HepG2 (cell line): ENCODE measurements at regions not wholly inside any gene's neighbourhood (a gene's known extent, or its start where the extent isn't known, plus 50 kb on each side); places are given as distances from the start of the nearest gene placed in this dataset.

Experiments used
- ATAC-seq: fragments of 200-7000 bp; cut with Tn5 transposase; 3 replicates; pipeline ENCODE4 v1.9.1; 2020; ENCODE audit warnings: mild to moderate bottlenecking, moderate library complexity
- BruUV-seq: library from RNA; stranded (reverse); fragments of 400-500 nt; replicated peaks from 2 replicates; lab custom pipeline; 2021; lab: Mats Ljungman, UMichigan
- CTCF ChIA-PET: fragments of 300-600 bp; formaldehyde crosslinking; extraction: SDS; loops from one replicate; lab custom pipeline; 2021; ENCODE audit warnings: low total read pairs, inconsistent platforms, low intra/inter-chr PET ratio; lab: Yijun Ruan, JAX
- POLR2A ChIA-PET: fragments of 350-600 bp; sonication (Branson Sonifier 250); formaldehyde crosslinking; loops from one replicate; lab custom pipeline; 2020; ENCODE audit warnings: antibody characterized with exemption, inconsistent platforms; lab: Yijun Ruan, JAX
- DNase-seq: peaks from one replicate; pipeline ENCODE4 v3.0.0-alpha.2; 2015; ENCODE audit warnings: low spot score
- FAIRE-seq: peaks from 3 replicates; lab custom pipeline; 2011; peaks lifted over from hg19 to GRCh38; lab: Jason Lieb, UNC
- H2AFZ ChIP-seq: one replicate; pipeline ENCODE4 v1.6.1; 2011; ENCODE audit warnings: low read length, inconsistent platforms
- H3K27ac ChIP-seq: fragments of 300-600 bp; 3 replicates; pipeline ENCODE4 v1.8.0; 2011; ENCODE audit warnings: mixed run types, mild to moderate bottlenecking, mixed read lengths, low read length, inconsistent platforms; ENCODE audit not compliant: insufficient read depth; ENCODE audit errors: extremely low read length
- H3K27me3 ChIP-seq, 2 experiments: fragments of 200-600 bp in 1 of 2; 2 replicates in 1 of 2; 3 replicates in 1 of 2; pipeline versions ENCODE4 v1.6.0 to v1.8.0; 2011; ENCODE audit warnings: low read length in 2 of 2, mild to moderate bottlenecking in 2 of 2, moderate library complexity in 2 of 2, inconsistent platforms in 1 of 2; ENCODE audit not compliant: insufficient read depth in 2 of 2, control insufficient read depth in 1 of 2
- H3K36me3 ChIP-seq, 2 experiments: fragments of 200-600 bp in 1 of 2; replicated peaks in 1 of 2; 2 replicates in 1 of 2; 3 replicates in 1 of 2; pipeline versions ENCODE4 v1.5.1 to v1.8.0; 2011; ENCODE audit warnings: low read length in 2 of 2, inconsistent platforms in 1 of 2; ENCODE audit not compliant: insufficient read depth in 2 of 2, control insufficient read depth in 1 of 2
- H3K4me1 ChIP-seq: 2 replicates; pipeline ENCODE4 v1.5.1; 2012; ENCODE audit warnings: low read length, inconsistent platforms; ENCODE audit not compliant: insufficient read depth
- H3K4me2 ChIP-seq: 2 replicates; pipeline ENCODE4 v1.6.0; 2011; ENCODE audit warnings: low read depth, low read length, inconsistent platforms
- H3K4me3 ChIP-seq, 3 experiments: fragments of 200-600 bp in 1 of 3; sonication (generic), shearing (Covaris generic) in 1 of 3; replicated peaks in 1 of 3; 2 replicates each; pipeline ENCODE4 v1.5.1; 2011 to 2016; ENCODE audit warnings: low read length in 3 of 3, inconsistent platforms in 2 of 3, low read depth in 2 of 3, mild to moderate bottlenecking in 2 of 3, control low read depth in 1 of 3, mixed read lengths in 1 of 3; ENCODE audit not compliant: insufficient read depth in 1 of 3
- H3K79me2 ChIP-seq: one replicate; pipeline ENCODE4 v1.6.1; 2011; ENCODE audit warnings: low read length, inconsistent platforms; ENCODE audit not compliant: insufficient read depth
- H3K9ac ChIP-seq: 2 replicates; pipeline ENCODE4 v1.6.0; 2011; ENCODE audit warnings: mild to moderate bottlenecking, low read depth, low read length, inconsistent platforms; ENCODE audit not compliant: insufficient read depth
- H3K9me3 ChIP-seq: 2 replicates; pipeline ENCODE4 v1.5.1; 2012; ENCODE audit warnings: mild to moderate bottlenecking, low read length
- H4K20me1 ChIP-seq: 2 replicates; pipeline ENCODE4 v1.6.0; 2011; ENCODE audit warnings: inconsistent platforms, mild to moderate bottlenecking, low read length, moderate library complexity; ENCODE audit not compliant: insufficient read depth
- BCL6 ChIP-seq: IDR thresholded peaks from 2 replicates; pipeline ENCODE4 v1.6.1; 2016; ENCODE audit warnings: missing genetic modification reagents, missing compliant biosample characterization
- BRF2 ChIP-seq: sonication (generic); formaldehyde crosslinking; IDR thresholded peaks from 2 replicates; pipeline ENCODE4 v1.8.1; 2022; ENCODE audit warnings: mild to moderate bottlenecking, missing genetic modification reagents
- FOXP4 ChIP-seq: sonication (generic); formaldehyde crosslinking; IDR thresholded peaks from 2 replicates; pipeline ENCODE4 v1.4.0; 2020; ENCODE audit warnings: missing genetic modification reagents
- HNF1B ChIP-seq: sonication (generic); formaldehyde crosslinking; IDR thresholded peaks from 2 replicates; pipeline ENCODE4 v1.5.1; 2020; ENCODE audit warnings: mild to moderate bottlenecking, moderate library complexity, missing genetic modification reagents
- KIAA2018 ChIP-seq: sonication (generic); formaldehyde crosslinking; IDR thresholded peaks from 2 replicates; pipeline ENCODE4 v1.5.0; 2020; ENCODE audit warnings: mild to moderate bottlenecking, missing genetic modification reagents, borderline replicate concordance
- PITX1 ChIP-seq: sonication (generic); formaldehyde crosslinking; IDR thresholded peaks from 2 replicates; pipeline ENCODE4 v1.5.1; 2020; ENCODE audit warnings: mild to moderate bottlenecking, missing genetic modification reagents
- U2AF2 ChIP-seq: fragments of 200-400 bp; formaldehyde crosslinking; IDR thresholded peaks from 2 replicates; pipeline ENCODE4 v1.6.1; 2017; ENCODE audit warnings: low read depth, mild to moderate bottlenecking, low read length
- ZNF510 ChIP-seq: sonication (generic); formaldehyde crosslinking; IDR thresholded peaks from 2 replicates; pipeline ENCODE4 v1.4.0; 2020; ENCODE audit warnings: low read depth, mild to moderate bottlenecking, missing genetic modification reagents
- ZNF562 ChIP-seq: sonication (generic); formaldehyde crosslinking; IDR thresholded peaks from 2 replicates; pipeline ENCODE4 v1.8.0; 2022; ENCODE audit warnings: missing genetic modification reagents, borderline replicate concordance
- WGBS: methylation state at CpG from one replicate; pipeline ENCODE4 v1.1.6; 2017; ENCODE audit warnings: low lambda C conversion rate; 5-methylcytosine and 5-hydroxymethylcytosine counted together
- in situ Hi-C: cut with HindIII; loops from 2 replicates; pipeline ENCODE4 v1.10.0; 2017; ENCODE audit warnings: low pct_unique_long_range_greater_than_20kb; ENCODE audit not compliant: extremely low pct_ligation_motif_present
- intact Hi-C: fragments of 100-400 bp; cut with micrococcal nuclease; formaldehyde crosslinking; loops from one replicate; pipeline ENCODE4 v1.10.0; 2022; ENCODE audit not compliant: unreplicated experiment

- intact Hi-C loops (loop anchor here (5.0 kb wide), 1 partner anchor 99 kb away; no protein-coding TSS in a partner anchor), in situ Hi-C loops (no loop called here)
- Histone ChIP-seq H3K4me1 (peaks cover 50% of the 10 kb centered on the region), H3K4me2 (0 out of 2 replicates have a peak overlapping the region, but pooled peaks have one; percentile 10), H3K4me3 (no peak overlapping the region), H3K27ac (no peak overlapping the region), H3K9ac (no peak overlapping the region), H3K9me3 (no peaks in the 10 kb centered on the region), H4K20me1 (no peaks in the 10 kb centered on the region; the same call in 1 of the 2 replicates), H3K79me2 (no peaks in the 10 kb centered on the region), H3K27me3 (peaks cover 21 to 82% of the 10 kb centered on the region in 2 experiments; a peak in 4 of 5 replicates), H2AFZ (no peak overlapping the region), H3K36me3 (no peaks in the 10 kb centered on the region)
- ChIA-PET CTCF (no interaction called here), POLR2A (no interaction called here)
- WGBS, result 15% methylated on average over 20 of the region's 20 CpGs
- ATAC-seq, result peak; percentile 24
- peak; percentile 39 for DNase-seq
- FAIRE-seq, result no peak
- no TSS peak for BruUV-seq
- 0 out of 2 replicates have a peak, but pooled peaks have one; percentile 32 for TF ChIP-seq BRF2 (CRISPR knock-in tag)
- 0 out of 2 replicates have a peak, but pooled peaks have one; percentile 28 for TF ChIP-seq HNF1B (CRISPR knock-in tag)
- TF ChIP-seq ZNF562 (CRISPR knock-in tag), result no peak
- TF ChIP-seq KIAA2018, result no peak
- TF ChIP-seq ZNF510 (CRISPR knock-in tag), result no peak
- TF ChIP-seq BCL6 (CRISPR knock-in tag), result peak; percentile 89
- TF ChIP-seq U2AF2, result no peak
- TF ChIP-seq PITX1 (CRISPR knock-in tag), result peak; percentile 40; the same call in 1 of the 2 replicates
- 0 out of 2 replicates have a peak, but pooled peaks have one; percentile 26 for TF ChIP-seq FOXP4
These were observed 73.9 kb upstream of the HPCAL1 start for GRCh38 chr2:10228611-10229365.
